Hippocampal formation (tissue), 2 donors: ENCODE measurements at regions not wholly inside any gene's neighbourhood (a gene's known extent, or its start where the extent isn't known, plus 50 kb on each side); places are given as distances from the start of the nearest gene placed in this dataset.
"Not testable (repeated sequence)": the region's sequence is repeated elsewhere in the genome, so short reads cannot be mapped to it uniquely, and the experiment has no call there.

Source experiments
- DNase-seq, 2 donors: peaks; one replicate each; lab custom pipeline; 2025; lab: John Stamatoyannopoulos, UW

GRCh38 chr1:57578099-57578498, 154.2 kb upstream of the DAB1 start:
- DNase-seq = no peak

- DNase-seq = no peak
Measured at GRCh38 chr1:57576756-57577155, 152.9 kb upstream of the DAB1 start.

- no peak for DNase-seq
Measured at GRCh38 chr1:57572016-57572415, 148.2 kb upstream of the DAB1 start.

GRCh38 chr1:57558066-57558465, 134.2 kb upstream of the DAB1 start:
- not testable (repeated sequence) for DNase-seq

GRCh38 chr1:57553666-57554065, 129.8 kb upstream of the DAB1 start:
- no peak for DNase-seq

- no peak for DNase-seq
Measured at GRCh38 chr1:57551476-57551875, 127.6 kb upstream of the DAB1 start.

- no peak for DNase-seq
Measured at GRCh38 chr1:57550092-57550491, 126.2 kb upstream of the DAB1 start.

- no peak for DNase-seq
Measured at GRCh38 chr1:57549300-57549699, 125.4 kb upstream of the DAB1 start.

- DNase-seq = no peak
Measured at GRCh38 chr1:57546549-57547330, 122.9 kb upstream of the DAB1 start.

GRCh38 chr1:57544345-57544744, 120.5 kb upstream of the DAB1 start:
- no peak for DNase-seq

GRCh38 chr1:57536749-57537423, 113.0 kb upstream of the DAB1 start:
- no peak for DNase-seq

GRCh38 chr1:57532299-57532698, 108.4 kb upstream of the DAB1 start:
- no peak for DNase-seq

- not testable (repeated sequence) for DNase-seq
Measured at GRCh38 chr1:57530911-57531260, 107.0 kb upstream of the DAB1 start.

- no peak for DNase-seq
Measured at GRCh38 chr1:57530206-57530910, 106.5 kb upstream of the DAB1 start.

GRCh38 chr1:57522575-57522974, 98.7 kb upstream of the DAB1 start:
- no peak for DNase-seq

GRCh38 chr1:57520743-57521515, 97.1 kb upstream of the DAB1 start:
- DNase-seq = no peak

- DNase-seq = no peak
Measured at GRCh38 chr1:57518496-57518895, 94.6 kb upstream of the DAB1 start.

GRCh38 chr1:57517587-57518374, 93.9 kb upstream of the DAB1 start:
- no peak for DNase-seq

- DNase-seq = no peak
Measured at GRCh38 chr1:57512386-57512785, 88.5 kb upstream of the DAB1 start.

GRCh38 chr1:57506941-57507340, 83.1 kb upstream of the DAB1 start:
- no peak for DNase-seq

GRCh38 chr1:57503337-57503736, 79.5 kb upstream of the DAB1 start:
- DNase-seq = no peak
